ENCODE measurements at regions not wholly inside any gene's neighbourhood (a gene's known extent, or its start where the extent isn't known, plus 50 kb on each side); places are given as distances from the start of the nearest gene placed in this dataset.

DNA sequence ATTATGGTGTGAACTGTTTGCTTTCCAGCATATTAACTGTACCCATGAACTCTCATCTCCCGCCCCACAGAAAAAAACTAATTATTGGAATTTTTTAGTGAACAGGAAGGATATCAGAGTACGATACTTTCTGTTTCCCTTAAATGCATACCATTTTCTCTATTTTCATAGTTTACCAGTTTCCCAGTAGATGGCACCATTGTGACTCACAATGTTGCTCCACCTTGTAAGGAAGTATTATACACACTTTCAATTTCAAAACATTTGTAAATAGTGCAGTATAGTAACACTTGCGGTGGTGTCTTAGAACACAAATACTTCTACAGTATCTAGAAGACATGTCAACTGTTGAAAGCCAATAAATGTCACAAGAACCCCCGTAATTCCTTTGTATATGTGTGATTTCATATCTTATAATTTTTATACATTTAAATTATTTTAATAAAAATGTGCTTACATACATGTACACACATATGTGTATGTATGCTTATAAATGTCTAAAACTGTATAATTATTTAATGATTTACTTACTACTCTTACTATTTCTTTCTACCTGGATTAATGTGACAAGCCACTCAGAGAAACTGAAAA, 167.3 kb downstream of the SLIT2 start:
- Mint-ChIP-seq H3K4me1 (ENCODE audit: low read depth, unreplicated experiment) (peaks cover 2% of the 10 kb centered on the region), H3K36me3 (ENCODE audit: unreplicated experiment) (no peaks in the 10 kb centered on the region), H3K27ac (ENCODE audit: unreplicated experiment) (no peak overlapping the region), H3K27me3 (ENCODE audit: unreplicated experiment) (no peaks in the 10 kb centered on the region), H3K9me3 (ENCODE audit: unreplicated experiment) (no peaks in the 10 kb centered on the region), H3K4me3 (ENCODE audit: unreplicated experiment) (no peak overlapping the region)
- DNase-seq = no peak
- TF ChIP-seq, protein P1, sequence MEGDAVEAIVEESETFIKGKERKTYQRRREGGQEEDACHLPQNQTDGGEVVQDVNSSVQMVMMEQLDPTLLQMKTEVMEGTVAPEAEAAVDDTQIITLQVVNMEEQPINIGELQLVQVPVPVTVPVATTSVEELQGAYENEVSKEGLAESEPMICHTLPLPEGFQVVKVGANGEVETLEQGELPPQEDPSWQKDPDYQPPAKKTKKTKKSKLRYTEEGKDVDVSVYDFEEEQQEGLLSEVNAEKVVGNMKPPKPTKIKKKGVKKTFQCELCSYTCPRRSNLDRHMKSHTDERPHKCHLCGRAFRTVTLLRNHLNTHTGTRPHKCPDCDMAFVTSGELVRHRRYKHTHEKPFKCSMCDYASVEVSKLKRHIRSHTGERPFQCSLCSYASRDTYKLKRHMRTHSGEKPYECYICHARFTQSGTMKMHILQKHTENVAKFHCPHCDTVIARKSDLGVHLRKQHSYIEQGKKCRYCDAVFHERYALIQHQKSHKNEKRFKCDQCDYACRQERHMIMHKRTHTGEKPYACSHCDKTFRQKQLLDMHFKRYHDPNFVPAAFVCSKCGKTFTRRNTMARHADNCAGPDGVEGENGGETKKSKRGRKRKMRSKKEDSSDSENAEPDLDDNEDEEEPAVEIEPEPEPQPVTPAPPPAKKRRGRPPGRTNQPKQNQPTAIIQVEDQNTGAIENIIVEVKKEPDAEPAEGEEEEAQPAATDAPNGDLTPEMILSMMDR (IDR thresholded peaks at IDR 0.05; ENCODE audit: partially characterized antibody, unreplicated experiment) = peak; percentile 50

DNA sequence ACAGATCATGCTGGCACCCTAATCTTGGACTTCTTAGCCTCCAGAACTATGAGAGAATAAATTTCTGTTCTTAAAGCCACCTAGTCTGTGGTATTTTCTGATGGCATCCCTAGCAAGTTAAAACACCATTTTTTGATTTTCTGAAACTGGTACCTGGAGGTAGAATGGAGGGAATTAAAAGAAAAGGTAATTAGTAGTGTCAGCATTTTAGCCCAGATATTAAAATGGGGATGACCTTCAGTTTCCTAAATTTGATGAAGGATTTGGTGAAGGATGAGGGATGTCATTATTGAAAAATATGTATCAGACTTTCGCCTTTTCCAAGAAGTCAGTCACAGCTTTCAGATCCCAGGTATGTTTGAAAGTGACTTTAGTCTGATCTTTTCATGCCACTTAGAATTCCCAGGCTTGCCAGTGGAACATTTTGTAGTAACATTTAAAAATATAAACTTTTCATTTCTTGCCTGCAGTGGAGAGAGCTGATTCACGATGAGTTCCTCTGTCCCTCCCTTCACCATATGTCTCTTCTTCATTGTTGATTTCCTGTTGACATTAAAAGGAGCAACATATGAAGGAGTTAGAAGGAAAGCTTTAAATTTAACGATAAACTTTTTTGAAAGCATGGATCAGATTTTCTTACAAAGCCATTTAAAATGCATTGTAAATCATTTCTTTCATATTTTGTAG, 169.4 kb downstream of the SLIT2 start:
- Mint-ChIP-seq H3K27me3 (ENCODE audit: unreplicated experiment) (no peaks in the 10 kb centered on the region), H3K36me3 (ENCODE audit: unreplicated experiment) (no peaks in the 10 kb centered on the region), H3K4me3 (ENCODE audit: unreplicated experiment) (no peak overlapping the region), H3K9me3 (ENCODE audit: unreplicated experiment) (no peaks in the 10 kb centered on the region), H3K27ac (ENCODE audit: unreplicated experiment) (no peak overlapping the region), H3K4me1 (ENCODE audit: low read depth, unreplicated experiment) (peaks cover 2% of the 10 kb centered on the region)
- TF ChIP-seq, protein P1 (IDR thresholded peaks at IDR 0.05; ENCODE audit: partially characterized antibody, unreplicated experiment) = no peak
- no peak for DNase-seq

DNA sequence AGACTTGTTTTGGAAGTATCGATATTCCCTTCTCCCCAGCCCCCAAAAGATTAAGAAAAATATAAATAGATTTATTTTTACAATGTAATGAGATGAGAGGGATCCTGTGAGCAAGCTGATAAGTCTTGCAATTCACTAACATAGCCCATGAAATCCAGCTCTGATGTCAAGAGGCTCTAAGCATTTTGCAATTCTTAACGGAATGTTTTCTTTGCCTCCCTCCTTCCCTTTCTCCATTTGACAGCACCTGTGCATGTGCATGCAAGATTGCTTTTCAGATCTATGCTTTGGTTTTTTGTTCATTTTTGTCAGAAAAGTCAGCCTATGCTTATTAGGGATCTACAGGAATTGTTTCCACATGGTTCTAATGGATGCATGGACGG, 169.9 kb downstream of the SLIT2 start:
- Mint-ChIP-seq H3K4me3 (ENCODE audit: unreplicated experiment) (no peak overlapping the region), H3K4me1 (ENCODE audit: low read depth, unreplicated experiment) (peaks cover 2% of the 10 kb centered on the region), H3K36me3 (ENCODE audit: unreplicated experiment) (no peaks in the 10 kb centered on the region), H3K27ac (ENCODE audit: unreplicated experiment) (no peak overlapping the region), H3K9me3 (ENCODE audit: unreplicated experiment) (no peaks in the 10 kb centered on the region), H3K27me3 (ENCODE audit: unreplicated experiment) (no peaks in the 10 kb centered on the region)
- no peak for DNase-seq
- TF ChIP-seq, protein P1 (IDR thresholded peaks at IDR 0.05; ENCODE audit: partially characterized antibody, unreplicated experiment) = no peak

DNA sequence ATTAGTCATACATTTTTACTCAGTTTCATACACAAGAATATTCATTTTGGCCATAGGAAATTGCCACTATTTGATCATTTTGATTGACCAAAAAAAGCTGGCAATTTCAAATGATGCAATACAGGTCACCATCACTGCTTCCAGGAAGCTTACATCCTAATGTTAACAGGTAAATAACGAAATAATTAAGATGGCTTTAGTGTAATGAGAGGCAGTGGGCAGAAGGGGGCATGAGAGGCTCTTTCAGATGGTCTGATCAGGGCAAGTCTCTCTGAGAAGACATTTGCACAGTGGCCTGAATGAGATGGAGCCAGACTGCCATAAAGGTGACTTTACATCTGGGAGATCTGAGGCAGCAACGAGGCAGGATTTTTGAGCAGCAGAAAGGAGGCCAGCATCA, 170.7 kb downstream of the SLIT2 start:
- TF ChIP-seq, protein P1 (IDR thresholded peaks at IDR 0.05; ENCODE audit: partially characterized antibody, unreplicated experiment) = peak; percentile 78
- H3K4me1 Mint-ChIP-seq (ENCODE audit: low read depth, unreplicated experiment) = peaks cover 2% of the 10 kb centered on the region
- no peaks in the 10 kb centered on the region for H3K9me3 Mint-ChIP-seq (ENCODE audit: unreplicated experiment)
- DNase-seq = peak; percentile 57
- no peaks in the 10 kb centered on the region for H3K36me3 Mint-ChIP-seq (ENCODE audit: unreplicated experiment)
- H3K27me3 Mint-ChIP-seq (ENCODE audit: unreplicated experiment) = no peaks in the 10 kb centered on the region
- no peak overlapping the region for H3K4me3 Mint-ChIP-seq (ENCODE audit: unreplicated experiment)
- H3K27ac Mint-ChIP-seq (ENCODE audit: unreplicated experiment) = no peak overlapping the region

DNA sequence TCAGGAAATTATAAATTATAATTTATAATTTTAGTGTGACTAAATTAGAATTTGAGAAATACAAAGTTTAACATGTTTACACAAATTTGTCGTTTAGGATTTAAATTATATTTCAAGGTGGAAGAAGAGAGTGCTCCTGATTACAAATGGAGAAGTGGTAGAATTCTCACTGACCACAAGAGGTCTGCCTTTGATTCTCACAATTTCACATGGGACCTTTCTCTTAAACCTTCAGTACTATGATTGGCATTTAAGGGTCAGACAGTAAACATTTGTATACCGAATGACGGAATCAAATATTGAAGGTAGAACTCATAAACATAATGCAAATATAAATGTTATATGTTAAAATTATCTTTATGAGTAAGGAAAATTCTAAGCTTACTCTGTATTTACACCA, 171.7 kb downstream of the SLIT2 start:
- Mint-ChIP-seq H3K27me3 (ENCODE audit: unreplicated experiment) (no peaks in the 10 kb centered on the region), H3K4me3 (ENCODE audit: unreplicated experiment) (no peak overlapping the region), H3K9me3 (ENCODE audit: unreplicated experiment) (no peaks in the 10 kb centered on the region), H3K27ac (ENCODE audit: unreplicated experiment) (no peak overlapping the region), H3K4me1 (ENCODE audit: low read depth, unreplicated experiment) (peaks cover 2% of the 10 kb centered on the region), H3K36me3 (ENCODE audit: unreplicated experiment) (no peaks in the 10 kb centered on the region)
- DNase-seq = no peak
- TF ChIP-seq, protein P1 (IDR thresholded peaks at IDR 0.05; ENCODE audit: partially characterized antibody, unreplicated experiment) = no peak

Measured in glutamatergic neuron (in vitro differentiated cells).